ENCODE measurements at regions not wholly inside any gene's neighbourhood (a gene's known extent, or its start where the extent isn't known, plus 50 kb on each side); places are given as distances from the start of the nearest gene placed in this dataset.
"Not testable (repeated sequence)": the region's sequence is repeated elsewhere in the genome, so short reads cannot be mapped to it uniquely, and the experiment has no call there.

DNA sequence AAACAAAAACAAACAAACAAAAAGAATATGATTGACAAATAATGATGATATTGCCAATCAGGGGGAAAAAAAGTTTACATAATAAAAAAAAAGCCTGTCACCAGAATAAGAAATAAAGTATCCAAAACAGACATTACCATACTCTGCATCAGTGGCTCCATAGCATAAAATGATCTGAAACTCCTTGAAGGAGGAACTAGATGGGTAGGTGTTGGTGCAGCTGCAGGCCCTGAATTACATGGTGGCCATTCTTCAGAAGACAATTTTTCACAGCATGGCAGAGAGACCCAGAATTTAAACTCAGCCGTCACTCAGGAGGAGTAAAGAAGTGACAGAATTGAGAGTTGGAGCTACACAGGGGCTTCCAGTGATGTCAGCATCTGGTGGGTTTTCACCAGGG is 60.2 kb downstream of the GLUL start:
- CTCF ChIA-PET, result no interaction called here
- POLR2A ChIA-PET, result no interaction called here

DNA sequence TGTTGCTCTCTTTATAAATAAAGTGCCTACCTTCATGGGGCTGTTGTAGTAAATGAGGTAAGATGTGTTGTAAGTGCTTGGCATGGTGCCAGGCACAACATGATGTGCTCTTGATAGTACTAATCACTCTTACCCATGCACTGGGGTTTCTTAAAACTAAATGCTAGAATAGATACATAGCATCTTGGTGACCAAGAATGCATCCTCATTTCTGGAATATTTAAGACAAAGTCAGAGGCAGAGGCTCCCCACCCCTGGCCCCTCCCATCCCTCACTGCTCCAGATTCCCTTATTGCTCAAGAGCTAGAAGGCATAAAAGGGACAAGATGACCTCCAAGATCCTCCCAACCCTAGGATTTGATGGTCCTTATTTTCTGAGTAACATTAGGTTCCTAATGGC is 61.3 kb downstream of the GLUL start:
- ChIA-PET POLR2A (no interaction called here), CTCF (no interaction called here)

DNA sequence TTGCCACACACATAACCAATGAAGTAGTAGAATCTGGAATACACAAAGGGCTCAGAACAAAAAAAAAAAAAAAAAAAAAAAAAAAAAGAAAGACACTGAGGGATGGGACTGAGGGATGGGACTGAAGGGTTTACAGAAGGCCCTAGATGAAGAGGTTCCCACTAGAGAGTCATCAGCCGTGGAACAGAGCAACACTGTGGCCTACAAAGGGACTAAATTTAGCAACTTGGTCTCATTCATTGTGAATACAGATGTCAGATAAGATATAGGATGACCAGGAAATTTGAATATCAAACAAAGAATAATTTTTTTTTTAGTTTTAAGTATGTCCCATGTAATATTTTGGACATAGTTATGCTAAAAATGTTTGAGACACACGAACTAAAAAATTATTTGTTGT is 62.1 kb downstream of the GLUL start:
- ChIA-PET POLR2A (no interaction called here), CTCF (no interaction called here)

DNA sequence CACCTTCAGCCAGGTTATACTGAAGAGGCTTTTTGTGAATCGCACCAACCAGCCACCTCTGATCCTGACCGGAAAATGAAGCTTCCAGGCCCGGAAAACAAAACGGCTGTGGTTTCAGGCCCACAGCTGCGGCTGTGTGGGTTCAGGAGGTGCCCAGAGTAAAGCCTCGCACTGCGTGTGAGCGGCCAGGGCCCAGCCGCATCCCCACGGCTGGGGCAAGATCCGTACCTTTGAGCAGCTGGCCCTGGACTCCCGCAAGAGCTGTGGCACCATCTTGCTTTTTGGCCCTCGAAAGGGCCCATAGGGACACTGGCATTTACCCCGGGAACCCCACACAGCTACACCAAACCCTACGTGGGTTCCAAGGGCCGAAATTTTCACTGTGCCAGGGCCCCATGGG is 63.0 kb downstream of the GLUL start:
- CTCF ChIA-PET, result no interaction called here
- POLR2A ChIA-PET, result no interaction called here

DNA sequence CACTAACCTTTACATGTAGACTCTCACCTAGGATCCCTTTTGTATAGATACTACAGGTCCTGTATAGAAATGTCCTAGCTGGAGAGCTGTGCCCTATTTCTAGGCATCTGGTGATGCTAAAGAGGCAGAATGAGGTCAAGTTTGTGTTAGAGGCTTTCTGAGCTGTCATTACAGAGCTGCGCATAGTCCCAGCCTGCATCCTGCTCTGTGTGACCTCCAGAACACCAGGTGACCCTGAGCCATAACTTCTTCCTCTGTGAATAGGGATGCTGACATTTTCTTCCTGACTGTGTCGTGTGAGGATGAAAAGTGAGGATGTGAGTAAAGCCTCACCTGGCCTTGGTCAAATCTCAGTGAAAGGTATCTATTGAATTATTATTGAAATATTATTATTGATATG is 66.3 kb downstream of the GLUL start:
- POLR2A ChIA-PET, result no interaction called here
- CTCF ChIA-PET, result no interaction called here

DNA sequence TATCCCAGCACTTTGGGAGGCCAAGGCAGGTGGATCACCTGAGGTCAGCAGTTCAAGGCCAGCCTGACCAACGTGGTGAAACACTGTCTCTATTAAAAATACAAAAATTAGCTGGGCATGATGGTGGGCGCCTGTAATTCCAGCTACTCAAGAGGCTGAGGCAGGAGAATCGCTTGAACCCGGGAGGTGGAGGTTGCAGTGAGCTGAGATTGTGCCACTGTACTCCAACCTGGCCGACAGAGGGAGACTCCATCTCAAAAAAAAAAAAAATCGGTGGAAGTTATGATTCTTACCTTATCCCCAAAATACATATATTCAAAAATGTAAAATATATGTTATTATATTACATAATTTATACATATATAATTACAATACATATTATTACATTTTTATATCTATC is 70.1 kb downstream of the GLUL start:
- CTCF ChIA-PET, POLR2A ChIA-PET: not testable (repeated sequence)

DNA sequence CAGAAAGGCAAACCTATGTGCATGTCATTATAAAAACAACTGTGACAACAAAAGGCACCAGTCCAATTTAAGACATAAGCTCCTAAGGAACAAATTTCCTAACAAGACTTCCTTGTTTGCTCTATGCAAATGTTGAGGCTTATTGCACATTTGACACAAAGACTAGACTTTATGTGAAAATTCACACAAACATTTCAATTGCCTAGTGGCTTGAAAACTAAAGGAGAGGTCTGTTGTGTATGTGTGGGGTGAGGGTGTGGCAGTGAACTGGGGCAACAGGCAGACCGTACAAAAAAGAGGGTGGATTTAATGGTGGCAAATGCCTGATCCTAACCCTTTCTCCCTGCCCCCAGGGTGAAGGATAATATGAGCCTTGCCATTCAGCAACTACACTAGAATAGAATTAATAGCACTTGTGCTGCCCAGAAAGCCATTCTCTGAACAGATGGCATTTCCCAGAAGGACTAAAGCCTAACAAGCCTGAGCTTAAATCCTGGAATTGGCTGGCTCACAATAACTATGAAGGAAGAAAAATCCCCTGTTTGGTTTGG is 73.9 kb downstream of the GLUL start:
- POLR2A ChIA-PET, result no interaction called here
- CTCF ChIA-PET, result interaction anchor here (0.8 kb wide), 1 partner anchor 79 kb away, joined by 3 read pairs; no protein-coding TSS in a partner anchor

DNA sequence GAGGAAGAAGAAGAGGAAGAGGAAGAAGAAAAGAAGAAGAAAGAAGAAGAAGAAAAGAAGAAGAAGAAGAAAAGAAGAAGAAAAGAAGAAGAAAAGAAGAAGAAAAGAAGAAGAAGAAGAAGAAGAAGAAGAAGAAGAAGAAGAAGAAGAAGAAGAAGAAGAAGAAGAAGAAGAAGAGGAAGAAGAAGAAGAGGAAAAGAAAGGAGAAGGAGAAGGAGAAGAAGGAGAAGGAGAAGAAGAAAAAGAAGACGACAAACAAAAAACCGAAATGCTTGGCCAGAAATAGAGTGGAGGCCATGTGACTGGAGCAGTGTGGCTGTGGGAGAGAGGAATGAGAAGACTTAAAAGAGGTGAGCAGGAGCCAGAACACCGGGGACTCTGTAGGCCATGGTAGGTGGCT is 75.1 kb downstream of the GLUL start:
- POLR2A ChIA-PET, CTCF ChIA-PET: not testable (repeated sequence)

DNA sequence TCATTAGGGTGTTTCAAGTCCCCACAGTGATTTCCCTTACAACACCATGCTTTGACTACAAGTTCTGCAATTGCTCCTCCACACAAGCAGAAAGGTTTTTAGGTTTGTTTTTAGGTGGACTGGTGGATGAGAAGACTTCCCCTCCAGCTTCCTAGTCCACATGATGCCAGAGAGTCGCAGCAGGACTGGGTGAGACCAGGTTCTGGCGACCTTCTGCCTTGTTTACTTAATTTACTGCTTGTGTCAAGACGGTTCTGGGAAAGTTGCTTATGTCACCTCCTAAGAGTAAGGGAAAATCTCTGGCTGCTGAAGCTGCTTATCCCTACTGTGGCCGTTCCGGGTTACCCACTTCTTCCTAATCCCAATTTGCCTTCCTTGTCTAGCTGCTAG is 76.4 kb downstream of the GLUL start:
- POLR2A ChIA-PET, result no interaction called here
- CTCF ChIA-PET, result interaction anchor here (0.5 to 0.6 kb wide), 2 partner anchors 9 to 42 kb away, joined by 3 read pairs; no protein-coding TSS in a partner anchor

DNA sequence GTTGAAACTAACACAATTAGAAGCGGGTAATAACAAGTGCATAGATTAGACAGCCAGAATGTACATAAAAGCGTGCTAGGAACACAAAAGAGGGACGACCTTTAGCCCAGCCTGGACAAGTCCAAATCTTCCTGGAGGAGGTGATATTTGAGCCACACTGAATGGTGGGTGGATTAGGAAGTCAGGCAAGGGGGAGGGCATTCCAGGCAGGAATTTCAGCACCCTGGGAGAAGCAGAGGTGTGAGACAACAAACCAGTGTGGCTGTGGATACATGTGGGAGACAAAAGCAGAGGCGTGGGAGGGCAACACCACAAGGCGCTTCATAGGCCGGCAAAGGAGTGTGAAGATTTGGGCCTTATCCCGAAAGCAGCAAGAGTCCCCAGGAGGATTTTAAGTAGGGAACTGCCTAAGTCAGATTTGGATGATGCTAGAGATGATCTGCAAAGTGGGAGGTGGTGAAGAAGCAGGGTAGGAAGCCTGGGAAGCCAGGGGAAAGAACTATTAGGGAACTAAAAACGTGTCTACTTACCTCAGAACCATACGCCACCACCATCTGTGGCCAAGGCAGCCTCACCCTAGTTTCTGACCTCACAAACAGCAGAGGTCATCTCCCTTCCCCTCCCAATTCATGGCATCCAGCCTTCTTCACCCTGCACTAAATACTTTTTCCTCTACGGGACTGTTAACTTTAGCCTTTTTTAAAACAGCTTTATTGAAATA is 81.8 kb downstream of the GLUL start:
- CTCF ChIA-PET, result no interaction called here
- POLR2A ChIA-PET, result no interaction called here

DNA sequence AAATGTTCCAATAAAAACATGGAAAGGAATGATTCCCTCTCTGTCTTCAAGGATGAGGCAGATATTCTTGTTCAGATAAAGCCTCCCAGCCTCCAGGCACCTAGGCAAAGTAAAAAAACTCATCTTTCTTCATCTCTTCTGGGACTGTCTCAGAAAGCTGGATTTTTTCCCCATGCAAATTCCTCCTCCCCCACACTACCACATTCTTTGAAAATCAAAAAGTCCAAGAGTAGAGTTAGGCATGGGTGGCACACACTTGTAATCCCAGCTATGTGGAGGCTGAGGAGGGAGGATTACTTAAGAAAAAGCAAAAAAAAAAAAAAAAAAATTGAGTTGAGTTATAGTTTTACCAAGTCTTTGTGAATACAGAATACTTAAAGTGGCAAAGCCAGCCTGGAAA is 82.8 kb downstream of the GLUL start:
- ChIA-PET CTCF (no interaction called here), POLR2A (no interaction called here)

DNA sequence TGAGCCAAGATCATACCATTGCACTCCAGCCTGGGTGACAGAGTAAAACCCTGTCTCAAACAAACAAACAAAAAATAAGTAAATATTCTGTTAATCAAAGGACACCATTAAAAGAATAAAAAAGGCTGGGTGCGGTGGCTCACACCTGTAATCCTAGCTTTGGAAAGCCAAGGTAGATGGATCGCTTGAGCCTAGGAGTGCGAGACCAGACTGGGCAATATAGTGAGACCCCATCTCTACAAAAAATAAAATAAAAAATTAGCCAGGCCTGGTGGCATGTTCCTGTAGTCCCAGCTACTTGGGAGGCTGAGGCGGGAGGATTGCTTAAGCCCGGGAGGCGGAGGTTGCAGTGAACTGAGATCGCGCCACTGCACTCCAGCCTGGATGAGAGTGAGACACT is 84.1 kb downstream of the GLUL start:
- POLR2A ChIA-PET, result not testable (repeated sequence)
- CTCF ChIA-PET, result interaction anchor here (1.2 kb wide), 1 partner anchor 59 kb away, joined by 3 read pairs; no protein-coding TSS in a partner anchor

DNA sequence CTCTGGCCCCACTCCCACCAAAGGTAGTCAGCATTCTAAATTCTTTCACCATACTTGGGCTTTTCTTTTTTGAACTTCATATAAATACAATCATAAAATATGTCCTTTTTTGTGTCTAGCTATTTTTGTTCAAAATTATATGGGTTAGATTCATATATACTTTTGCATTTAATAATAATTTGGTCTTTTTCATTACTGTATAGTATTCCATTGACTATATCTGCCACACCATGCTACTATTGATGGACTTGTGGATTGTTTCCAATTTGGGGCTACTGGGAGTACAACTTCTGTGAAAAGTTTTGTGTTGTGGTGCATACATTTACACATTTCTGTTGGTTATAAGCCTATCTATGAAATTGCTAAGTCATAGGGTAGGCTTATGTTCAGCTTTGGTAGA is 85.7 kb downstream of the GLUL start:
- CTCF ChIA-PET, result no interaction called here
- POLR2A ChIA-PET, result interaction anchor here (0.5 kb wide), 1 partner anchor 86 kb away, joined by 5 read pairs; the partner anchor contains the start of gene GLUL

DNA sequence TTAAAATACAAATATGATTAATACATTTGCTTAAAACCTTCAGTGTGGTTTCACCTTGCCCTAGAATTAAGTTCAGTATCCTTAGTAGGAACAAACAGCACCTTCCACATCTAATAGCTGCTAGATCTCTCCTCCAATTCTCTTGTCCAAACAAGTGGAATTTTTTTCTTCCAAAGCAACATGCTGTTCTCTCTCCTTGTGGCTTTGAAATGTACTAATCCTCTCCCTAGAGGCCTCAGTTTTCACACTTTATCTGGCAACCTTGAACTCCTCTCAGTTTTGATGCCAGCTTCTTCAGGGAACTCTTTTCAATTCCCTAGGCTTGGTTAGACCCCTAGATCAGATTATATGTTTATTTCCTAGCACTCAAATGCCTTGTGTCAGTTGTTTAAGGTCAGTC is 87.0 kb downstream of the GLUL start:
- CTCF ChIA-PET, result interaction anchor here (1.9 kb wide), 1 partner anchor 162 kb away, joined by 4 read pairs; no protein-coding TSS in a partner anchor
- POLR2A ChIA-PET, result no interaction called here

DNA sequence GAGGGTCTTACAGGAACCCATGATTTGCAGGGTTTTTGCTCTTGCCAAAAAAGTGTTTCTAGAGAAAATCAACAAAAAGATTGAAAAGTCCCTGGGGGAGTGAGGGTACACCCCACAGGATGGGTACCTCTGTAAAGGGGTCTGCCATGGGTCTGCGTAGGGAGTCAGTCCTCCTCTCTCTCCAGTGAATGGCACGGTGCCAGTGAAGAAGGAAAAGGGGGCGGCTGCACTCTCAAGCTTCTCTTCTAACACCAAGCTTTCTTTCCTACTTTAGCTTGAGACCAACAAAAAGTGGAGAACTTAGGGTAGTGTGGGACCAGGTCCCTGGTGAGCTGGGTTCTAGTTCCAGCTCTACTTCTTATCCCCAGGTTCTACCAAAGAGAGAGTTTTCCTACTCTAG is 87.4 kb downstream of the GLUL start:
- CTCF ChIA-PET, result interaction anchor here (1.9 kb wide), 1 partner anchor 161 kb away, joined by 4 read pairs; no protein-coding TSS in a partner anchor
- POLR2A ChIA-PET, result no interaction called here

DNA sequence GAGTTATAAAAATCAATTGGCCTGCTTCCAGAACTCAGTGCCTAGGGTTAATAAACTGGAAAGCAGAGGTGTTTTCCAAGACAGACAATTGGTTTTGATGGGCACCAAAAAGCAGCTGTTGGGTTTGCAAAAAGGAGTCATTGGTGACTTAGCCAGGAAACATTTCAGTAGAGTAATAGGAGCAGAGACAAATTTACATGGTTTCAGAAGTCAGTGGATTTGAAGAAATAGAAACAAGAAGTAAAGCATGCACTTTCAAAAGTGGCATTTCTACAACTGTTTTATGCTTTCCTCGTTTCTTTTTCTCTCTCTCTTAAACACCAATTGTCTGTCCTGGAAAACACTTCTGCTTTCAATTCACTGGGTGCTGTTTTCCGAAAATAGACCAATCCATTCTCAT is 87.8 kb downstream of the GLUL start:
- POLR2A ChIA-PET, result no interaction called here
- CTCF ChIA-PET, result interaction anchor here (1.9 kb wide), 1 partner anchor 161 kb away, joined by 4 read pairs; no protein-coding TSS in a partner anchor

DNA sequence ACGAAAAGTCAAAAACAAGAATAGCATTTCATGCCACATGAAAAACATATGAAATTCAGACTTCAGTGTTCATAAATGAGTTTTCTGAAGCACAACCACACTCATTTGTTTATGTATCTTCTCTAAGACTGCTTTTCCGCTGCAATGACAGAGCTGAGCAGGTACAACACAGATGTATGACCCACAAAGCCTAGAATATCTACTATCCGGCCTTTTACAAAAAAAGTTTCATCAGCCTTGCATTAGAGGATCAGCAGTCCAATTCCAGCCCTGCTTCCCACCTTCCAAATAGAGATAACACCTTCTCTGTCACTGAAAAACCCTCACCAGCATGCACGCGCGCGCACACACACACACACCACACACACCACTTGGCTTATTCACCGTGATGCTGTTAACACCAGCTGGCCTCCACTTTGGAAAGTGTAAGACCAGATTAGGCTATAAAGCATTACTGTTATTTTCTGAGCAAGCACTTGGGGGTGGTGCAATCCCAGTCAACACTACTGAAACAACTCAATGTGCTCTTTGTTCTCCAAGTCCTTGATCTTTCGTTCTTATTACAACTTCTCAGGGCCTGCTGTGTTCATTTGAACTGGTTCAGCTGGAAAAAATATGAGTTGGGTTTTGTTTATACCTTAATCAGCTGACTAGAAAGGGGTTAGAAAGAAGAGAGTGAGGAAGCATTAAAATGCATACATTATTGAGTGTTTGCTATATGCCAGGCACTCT is 90.0 kb downstream of the GLUL start:
- ChIA-PET POLR2A (no interaction called here), CTCF (no interaction called here)

DNA sequence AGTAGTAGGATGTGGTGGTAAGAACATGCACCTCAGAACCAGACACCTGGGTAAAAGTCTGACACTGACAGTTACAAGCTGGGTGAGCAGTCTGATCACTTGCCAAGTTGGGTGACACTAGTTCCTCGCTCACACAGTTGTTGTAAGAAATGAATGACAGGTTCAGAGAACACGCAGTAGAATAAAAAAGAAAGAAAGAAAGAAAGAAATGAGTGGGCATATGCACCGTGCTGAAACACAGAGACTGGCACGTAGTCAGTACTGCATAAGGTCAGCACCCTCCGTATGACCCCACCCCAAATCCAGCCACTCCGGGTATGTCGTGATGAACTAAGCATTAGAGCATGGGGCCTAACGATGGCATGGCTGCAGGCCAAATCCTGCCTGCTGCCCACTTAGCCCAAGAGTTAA is 90.6 kb downstream of the GLUL start:
- CTCF ChIA-PET, result no interaction called here

DNA sequence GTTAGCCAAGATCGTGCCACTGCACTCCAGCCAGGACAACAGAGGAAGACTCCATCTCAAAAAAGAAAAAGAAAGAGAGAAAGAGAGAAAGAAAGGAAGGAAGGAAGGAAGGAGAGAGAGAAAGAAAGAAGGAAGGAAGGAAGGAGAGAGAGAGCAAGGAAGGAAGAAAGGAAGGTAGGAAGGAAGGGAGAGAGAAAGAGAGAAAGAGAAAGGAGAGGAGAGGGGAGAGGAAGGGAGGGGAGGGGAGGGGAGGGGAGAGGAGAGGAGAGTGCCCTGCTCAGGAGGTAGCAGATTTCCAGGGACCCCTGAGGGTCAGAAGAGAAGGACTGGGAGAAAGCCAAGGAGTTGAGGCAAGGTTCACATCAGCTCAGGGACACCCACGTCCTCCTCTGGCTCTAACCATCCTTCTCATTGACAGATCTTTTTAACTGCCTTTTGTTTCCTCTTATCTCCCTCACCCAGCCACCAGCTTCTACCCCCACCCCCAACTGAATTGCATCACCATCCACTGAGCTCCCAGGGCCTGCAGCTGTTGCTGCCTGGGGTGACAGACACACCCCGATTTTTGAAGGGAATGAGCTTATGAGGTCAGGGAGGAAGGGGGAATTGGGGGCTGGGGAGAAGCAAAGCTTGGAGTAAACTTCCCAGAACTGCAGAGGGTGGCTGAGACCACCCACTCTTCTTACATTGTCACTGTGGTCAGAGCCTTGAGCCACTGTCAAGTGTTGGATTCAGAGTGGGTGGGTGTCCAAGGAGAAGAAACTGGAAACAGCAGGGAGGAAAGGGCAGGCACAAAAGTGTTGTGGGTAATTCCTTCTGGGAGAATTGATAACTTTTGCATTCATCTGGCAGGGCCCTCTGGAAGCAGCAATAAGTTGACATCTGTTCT is 91.6 kb downstream of the GLUL start:
- CTCF ChIA-PET, result no interaction called here
- POLR2A ChIA-PET, result no interaction called here

More for the DNA sequence above, 90.6 kb downstream of the GLUL start:
- POLR2A ChIA-PET, result no interaction called here

DNA sequence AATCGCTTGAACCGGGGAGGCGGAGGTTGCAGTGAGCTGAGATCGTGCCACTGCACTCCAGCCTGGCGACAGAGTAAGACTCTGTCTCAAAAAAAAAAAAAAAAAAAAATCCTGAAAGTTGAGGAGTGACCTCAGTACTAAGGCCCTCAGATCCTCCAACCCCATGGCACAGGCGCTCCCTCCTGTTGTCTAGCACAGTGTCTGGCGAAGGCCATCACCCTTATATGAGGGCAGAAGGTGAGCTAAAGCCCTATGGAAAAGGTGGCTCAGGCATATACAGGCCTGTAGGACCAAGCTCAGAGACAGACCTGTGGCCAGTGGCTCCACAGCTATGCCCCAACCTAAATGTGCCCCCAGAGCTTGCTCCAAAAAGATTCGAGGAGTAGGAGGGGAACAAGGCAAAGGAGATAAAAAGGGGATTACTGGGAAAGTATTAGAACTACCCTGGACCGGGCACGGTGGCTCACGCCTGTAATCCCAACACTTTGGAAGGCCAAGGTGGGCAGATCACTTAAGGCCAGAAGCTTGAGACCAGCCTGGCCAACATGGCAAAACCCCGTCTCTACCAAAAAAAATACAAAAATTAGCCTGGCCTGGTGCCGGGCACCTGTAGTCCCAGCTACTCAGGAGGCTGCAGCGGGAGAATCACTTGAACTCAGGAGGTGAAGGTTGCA is 92.4 kb downstream of the GLUL start:
- POLR2A ChIA-PET, result not testable (repeated sequence)

More for the DNA sequence above, 92.4 kb downstream of the GLUL start:
- CTCF ChIA-PET, result not testable (repeated sequence)
